CD4-positive, alpha-beta T cell treated with Interleukin-15 for 4 hours (primary cell): ENCODE measurements at regions not wholly inside any gene's neighbourhood (a gene's known extent, or its start where the extent isn't known, plus 50 kb on each side); places are given as distances from the start of the nearest gene placed in this dataset.
"Not testable (repeated sequence)": the region's sequence is repeated elsewhere in the genome, so short reads cannot be mapped to it uniquely, and the experiment has no call there.

Source experiments
- DNase-seq: peaks from one replicate; pipeline ENCODE4 v3.0.0-alpha.2; 2020; ENCODE audit warnings: low spot score

GRCh38 chr2:19100570-19100969, 257.9 kb downstream of the OSR1 start:
- no peak for DNase-seq

GRCh38 chr2:19099181-19099580, 259.2 kb downstream of the OSR1 start:
- no peak for DNase-seq

- no peak for DNase-seq
Measured at GRCh38 chr2:19098467-19099160, 259.8 kb downstream of the OSR1 start.

- not testable (repeated sequence) for DNase-seq
Measured at GRCh38 chr2:19089476-19089875, 268.9 kb downstream of the OSR1 start.

- no peak for DNase-seq
Measured at GRCh38 chr2:19086231-19086651, 272.2 kb downstream of the OSR1 start.

GRCh38 chr2:19078709-19079108, 279.7 kb downstream of the OSR1 start:
- no peak for DNase-seq

GRCh38 chr2:19073522-19073921, 284.9 kb downstream of the OSR1 start:
- DNase-seq = no peak

- no peak for DNase-seq
Measured at GRCh38 chr2:19072161-19072560, 286.3 kb downstream of the OSR1 start.

- DNase-seq = no peak
Measured at GRCh38 chr2:19070886-19071285, 287.5 kb downstream of the OSR1 start.

- DNase-seq = no peak
Measured at GRCh38 chr2:19068206-19068605, 290.2 kb downstream of the OSR1 start.

- no peak for DNase-seq
Measured at GRCh38 chr2:19062370-19062769, 296.1 kb downstream of the OSR1 start.

GRCh38 chr2:19059076-19059475, 299.3 kb downstream of the OSR1 start:
- no peak for DNase-seq

- no peak for DNase-seq
Measured at GRCh38 chr2:19051203-19051831, 307.1 kb downstream of the OSR1 start.

GRCh38 chr2:19050354-19050753, 308.1 kb downstream of the OSR1 start:
- no peak for DNase-seq

- no peak for DNase-seq
Measured at GRCh38 chr2:19048593-19049266, 309.7 kb downstream of the OSR1 start.

GRCh38 chr2:19046986-19047780, 311.2 kb downstream of the OSR1 start:
- DNase-seq = no peak

GRCh38 chr2:19045151-19045550, 313.3 kb downstream of the OSR1 start:
- DNase-seq = no peak

GRCh38 chr2:19043893-19044292, 314.5 kb downstream of the OSR1 start:
- no peak for DNase-seq

GRCh38 chr2:19041434-19042041, 316.9 kb downstream of the OSR1 start:
- DNase-seq = no peak

- no peak for DNase-seq
Measured at GRCh38 chr2:19038071-19039015, 320.1 kb downstream of the OSR1 start.

GRCh38 chr2:19036091-19036490, 322.3 kb downstream of the OSR1 start:
- DNase-seq = no peak
